Stimulated activated CD4-positive, alpha-beta T cell treated with anti-CD3 and anti-CD28 coated beads, Interleukin-12 subunit alpha, Interleukin-12 subunit beta, amount 100 ng/mL, for 48 hours (primary cell): ENCODE measurements at regions not wholly inside any gene's neighbourhood (a gene's known extent, or its start where the extent isn't known, plus 50 kb on each side); places are given as distances from the start of the nearest gene placed in this dataset.
"Not testable (repeated sequence)": the region's sequence is repeated elsewhere in the genome, so short reads cannot be mapped to it uniquely, and the experiment has no call there.

Experiments
- DNase-seq, 3 donors: peaks; one replicate each; pipeline ENCODE4 v3.0.0-alpha.2; 2020; ENCODE audit warnings: low read depth in 2 of 3, low spot score in 1 of 3

GRCh38 chr7:65146118-65146914 lies 139.8 kb upstream of the ERV3-1 start:
- DNase-seq, result not testable (repeated sequence)

GRCh38 chr7:65145710-65146109 lies 139.2 kb upstream of the ERV3-1 start:
- DNase-seq, result not testable (repeated sequence)

- DNase-seq, result not testable (repeated sequence)
Measured at GRCh38 chr7:65145008-65145407, 138.5 kb upstream of the ERV3-1 start.

GRCh38 chr7:65144557-65144956 lies 138.1 kb upstream of the ERV3-1 start:
- DNase-seq, result not testable (repeated sequence)

- not testable (repeated sequence) for DNase-seq
Measured at GRCh38 chr7:65144119-65144518, 137.6 kb upstream of the ERV3-1 start.

GRCh38 chr7:65141894-65142293 lies 135.4 kb upstream of the ERV3-1 start:
- not testable (repeated sequence) for DNase-seq

- not testable (repeated sequence) for DNase-seq
Measured at GRCh38 chr7:65141405-65141778, 134.9 kb upstream of the ERV3-1 start.

GRCh38 chr7:65140543-65141404 lies 134.3 kb upstream of the ERV3-1 start:
- not testable (repeated sequence) for DNase-seq

- DNase-seq, result not testable (repeated sequence)
Measured at GRCh38 chr7:65136850-65137249, 130.4 kb upstream of the ERV3-1 start.

GRCh38 chr7:65133087-65133486 lies 126.6 kb upstream of the ERV3-1 start:
- not testable (repeated sequence) for DNase-seq

- not testable (repeated sequence) for DNase-seq
Measured at GRCh38 chr7:65132256-65132655, 125.8 kb upstream of the ERV3-1 start.

GRCh38 chr7:65127364-65127763 lies 120.9 kb upstream of the ERV3-1 start:
- not testable (repeated sequence) for DNase-seq

GRCh38 chr7:65124600-65124999 lies 118.1 kb upstream of the ERV3-1 start:
- not testable (repeated sequence) for DNase-seq

- DNase-seq, result not testable (repeated sequence)
Measured at GRCh38 chr7:65105650-65106203, 99.2 kb upstream of the ERV3-1 start.

- not testable (repeated sequence) for DNase-seq
Measured at GRCh38 chr7:65100499-65100898, 94.0 kb upstream of the ERV3-1 start.

- not testable (repeated sequence) for DNase-seq
Measured at GRCh38 chr7:65081669-65082055, 75.2 kb upstream of the ERV3-1 start.

- peak; percentile 69 to 90 (median 87) for DNase-seq
Measured at GRCh38 chr7:65080799-65081668, 74.5 kb upstream of the ERV3-1 start.

GRCh38 chr7:65074959-65075358 lies 68.5 kb upstream of the ERV3-1 start:
- not testable (repeated sequence) for DNase-seq

- DNase-seq, result not testable (repeated sequence)
Measured at GRCh38 chr7:65073160-65073559, 66.7 kb upstream of the ERV3-1 start.

GRCh38 chr7:65071854-65072431 lies 65.5 kb upstream of the ERV3-1 start:
- DNase-seq, result not testable (repeated sequence)
